Ovary (tissue), 3 donors: ENCODE measurements at regions not wholly inside any gene's neighbourhood (a gene's known extent, or its start where the extent isn't known, plus 50 kb on each side); places are given as distances from the start of the nearest gene placed in this dataset.

Source experiments
- EP300 ChIP-seq: sonication (generic); formaldehyde crosslinking; IDR thresholded peaks from one replicate; pipeline ENCODE4 v1.6.1; 2017; ENCODE audit warnings: antibody characterized with exemption
- POLR2A ChIP-seq: fragments of 450-650 bp; IDR thresholded peaks from one replicate; pipeline ENCODE4 v1.6.1; 2017; ENCODE audit warnings: antibody characterized with exemption, mild to moderate bottlenecking, moderate library complexity
- TF ChIP-seq, protein P1 (sequence below), 3 donors: fragments of 450-650 bp in 2 of 3; fragments of 200-600 bp in 1 of 3; IDR thresholded peaks; one replicate each; pipeline versions ENCODE4 v1.5.1 to v1.8.0; 2016 to 2022; ENCODE audit warnings: antibody characterized with exemption in 3 of 3, mild to moderate bottlenecking in 1 of 3
- donor health status: DM: no; HTN: no; CAD: no.

DNA sequence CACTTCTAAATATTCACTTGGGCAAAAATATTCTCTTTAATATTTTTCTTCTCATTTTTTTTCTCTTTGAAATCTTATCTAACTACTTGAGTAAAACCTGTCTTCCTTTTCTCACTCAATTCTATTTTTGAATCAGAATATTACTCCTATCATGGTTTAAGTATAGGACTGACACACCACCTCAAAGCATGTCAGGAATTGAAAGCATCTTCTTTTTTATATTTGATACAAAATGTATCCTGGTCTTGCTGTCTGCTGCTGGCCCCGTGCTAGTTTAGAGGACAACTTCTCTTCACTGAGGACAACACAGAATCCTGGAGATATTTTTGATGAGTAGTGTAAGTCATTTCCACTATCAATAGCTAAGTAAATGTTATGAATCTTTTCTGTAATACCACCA lies 383.6 kb downstream of the GADD45G start:
- TF ChIP-seq, protein P1, sequence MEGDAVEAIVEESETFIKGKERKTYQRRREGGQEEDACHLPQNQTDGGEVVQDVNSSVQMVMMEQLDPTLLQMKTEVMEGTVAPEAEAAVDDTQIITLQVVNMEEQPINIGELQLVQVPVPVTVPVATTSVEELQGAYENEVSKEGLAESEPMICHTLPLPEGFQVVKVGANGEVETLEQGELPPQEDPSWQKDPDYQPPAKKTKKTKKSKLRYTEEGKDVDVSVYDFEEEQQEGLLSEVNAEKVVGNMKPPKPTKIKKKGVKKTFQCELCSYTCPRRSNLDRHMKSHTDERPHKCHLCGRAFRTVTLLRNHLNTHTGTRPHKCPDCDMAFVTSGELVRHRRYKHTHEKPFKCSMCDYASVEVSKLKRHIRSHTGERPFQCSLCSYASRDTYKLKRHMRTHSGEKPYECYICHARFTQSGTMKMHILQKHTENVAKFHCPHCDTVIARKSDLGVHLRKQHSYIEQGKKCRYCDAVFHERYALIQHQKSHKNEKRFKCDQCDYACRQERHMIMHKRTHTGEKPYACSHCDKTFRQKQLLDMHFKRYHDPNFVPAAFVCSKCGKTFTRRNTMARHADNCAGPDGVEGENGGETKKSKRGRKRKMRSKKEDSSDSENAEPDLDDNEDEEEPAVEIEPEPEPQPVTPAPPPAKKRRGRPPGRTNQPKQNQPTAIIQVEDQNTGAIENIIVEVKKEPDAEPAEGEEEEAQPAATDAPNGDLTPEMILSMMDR (IDR thresholded peaks at IDR 0.05), result no peak
- TF ChIP-seq POLR2A (no peak), EP300 (no peak)
